GM19467 (cell line): ENCODE measurements at regions not wholly inside any gene's neighbourhood (a gene's known extent, or its start where the extent isn't known, plus 50 kb on each side); places are given as distances from the start of the nearest gene placed in this dataset.
"Not testable (repeated sequence)": the region's sequence is repeated elsewhere in the genome, so short reads cannot be mapped to it uniquely, and the experiment has no call there.

Source experiments
- ATAC-seq: cut with Tn5 transposase; IDR thresholded peaks from one replicate; pipeline ENCODE4 v1.9.1; 2021; ENCODE audit warnings: mild to moderate bottlenecking, moderate library complexity; ENCODE audit not compliant: unreplicated experiment

DNA sequence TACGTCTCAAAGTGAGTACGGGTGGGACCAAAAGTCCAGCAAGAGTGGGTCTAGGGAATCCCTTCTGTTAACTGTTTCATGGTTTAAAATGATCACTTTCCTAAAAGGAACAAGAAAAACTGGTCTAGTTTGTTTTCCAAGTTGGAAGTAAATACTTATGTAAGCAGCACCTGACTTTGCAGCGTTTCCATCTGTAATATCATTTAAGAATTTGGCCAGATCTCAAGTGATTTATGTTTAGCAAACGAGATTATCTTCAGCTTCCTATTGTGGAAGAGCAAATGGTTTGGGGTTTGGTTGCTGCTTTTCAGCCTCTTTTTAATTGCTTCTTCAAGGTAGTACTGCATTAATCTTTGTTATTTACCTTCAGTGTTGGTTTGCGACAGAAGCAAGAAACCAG lies 50.4 kb downstream of the FHIP1A start:
- no peak for ATAC-seq

DNA sequence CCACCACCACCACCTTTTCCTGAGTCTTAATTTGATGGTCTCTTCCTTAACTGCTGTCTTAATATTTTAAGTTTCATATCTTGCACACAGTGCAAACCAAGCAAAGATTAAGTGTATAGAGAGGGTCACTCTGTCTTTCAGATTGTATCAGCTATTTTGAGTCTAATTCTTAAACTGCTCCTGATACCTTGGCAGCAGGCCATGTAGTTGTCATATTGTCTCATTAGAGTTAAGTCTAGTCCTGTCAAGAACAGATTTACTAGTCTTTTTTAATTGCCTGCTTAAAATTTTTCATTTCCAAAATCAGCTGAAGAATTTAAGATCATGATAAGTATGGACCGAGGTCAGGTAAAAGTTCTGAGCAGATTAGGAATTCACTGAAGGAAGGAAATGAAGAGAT lies 51.5 kb downstream of the FHIP1A start:
- ATAC-seq, result no peak

DNA sequence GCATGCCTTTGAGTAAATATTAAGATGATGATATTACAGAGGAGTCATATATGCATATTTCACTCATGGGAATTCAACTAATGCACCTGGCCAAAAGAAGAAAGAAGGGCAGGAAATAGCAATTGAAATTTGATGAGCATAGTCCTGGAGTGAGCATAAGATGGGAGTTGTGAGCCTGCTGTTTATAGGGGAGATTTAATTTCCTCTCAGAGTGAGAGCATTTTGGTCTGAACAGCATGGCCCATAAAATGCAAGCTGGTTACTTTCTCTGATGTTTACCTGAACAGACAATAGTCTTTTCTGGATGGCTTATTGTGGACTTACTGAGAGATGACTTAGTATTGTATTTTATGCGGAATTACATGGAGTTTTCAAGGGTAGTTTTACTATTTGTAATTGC lies 53.6 kb downstream of the FHIP1A start:
- no peak for ATAC-seq

DNA sequence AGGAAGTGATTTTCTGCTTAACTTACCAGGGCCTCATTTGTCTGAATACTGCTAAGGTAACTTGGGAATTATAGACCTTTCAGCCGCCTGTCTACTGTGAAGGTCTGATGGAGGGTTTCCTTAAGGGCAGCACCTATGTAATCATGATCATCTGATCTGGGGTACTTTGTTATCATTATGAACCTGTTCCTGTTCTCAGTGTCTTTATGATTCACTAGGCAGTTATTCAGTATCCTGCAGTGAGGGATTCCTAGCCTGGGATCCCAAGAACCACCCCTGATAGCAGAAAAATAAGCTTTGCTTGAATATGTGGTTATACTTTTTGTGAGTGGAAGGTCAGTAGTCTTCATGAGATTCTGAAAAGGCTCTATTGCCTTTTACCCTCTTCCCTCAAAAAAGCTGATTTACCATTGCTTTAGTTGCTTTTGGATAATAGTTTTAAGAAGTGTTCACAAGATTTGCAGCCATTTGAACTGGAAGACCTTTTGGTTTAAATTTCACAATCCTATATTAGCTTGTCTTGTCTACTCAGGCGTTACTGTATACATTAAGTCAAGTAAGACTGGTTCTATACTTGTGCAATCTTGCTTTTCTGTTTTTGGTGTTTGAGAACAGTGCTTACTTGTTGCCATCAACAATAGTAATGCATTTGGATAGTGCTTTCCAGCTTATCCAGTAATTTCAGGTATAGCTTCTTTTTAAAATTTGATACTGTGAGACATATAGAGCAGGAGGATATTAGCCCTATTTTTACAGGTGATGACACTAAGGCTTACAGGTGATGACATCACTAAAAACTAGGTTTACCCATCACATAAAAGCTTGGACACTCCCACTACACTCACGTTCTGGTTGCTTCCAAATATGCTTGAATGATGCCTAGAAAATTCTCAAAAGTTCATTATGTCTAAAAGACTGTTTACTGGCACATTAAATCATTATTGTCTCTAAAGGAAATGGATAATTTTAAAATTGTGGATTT lies 60.0 kb downstream of the FHIP1A start:
- ATAC-seq, result no peak

- no peak for ATAC-seq
Measured at GRCh38 chr4:151469970-151470369, 61.0 kb downstream of the FHIP1A start.

- no peak for ATAC-seq
Measured at GRCh38 chr4:151471728-151472127, 62.8 kb downstream of the FHIP1A start.

DNA sequence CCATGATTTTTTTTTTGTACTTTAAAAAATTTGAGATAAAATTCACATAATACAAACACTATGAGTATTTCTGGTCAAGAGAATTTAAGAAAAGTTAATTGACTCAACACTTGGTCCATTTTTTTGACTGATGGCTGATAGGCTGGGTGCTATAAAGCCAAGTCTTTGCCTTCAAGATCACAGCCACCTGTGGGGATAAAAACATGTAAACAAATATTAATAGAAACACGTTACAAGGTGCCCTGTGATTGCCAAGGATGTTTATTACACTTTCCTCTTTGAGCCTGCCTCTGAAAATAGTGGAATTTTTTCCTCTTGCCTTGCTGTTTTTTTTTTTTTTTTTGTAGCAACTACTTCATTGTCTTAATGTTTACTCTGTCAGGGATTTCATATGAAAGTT lies 63.3 kb downstream of the FHIP1A start:
- ATAC-seq, result no peak

DNA sequence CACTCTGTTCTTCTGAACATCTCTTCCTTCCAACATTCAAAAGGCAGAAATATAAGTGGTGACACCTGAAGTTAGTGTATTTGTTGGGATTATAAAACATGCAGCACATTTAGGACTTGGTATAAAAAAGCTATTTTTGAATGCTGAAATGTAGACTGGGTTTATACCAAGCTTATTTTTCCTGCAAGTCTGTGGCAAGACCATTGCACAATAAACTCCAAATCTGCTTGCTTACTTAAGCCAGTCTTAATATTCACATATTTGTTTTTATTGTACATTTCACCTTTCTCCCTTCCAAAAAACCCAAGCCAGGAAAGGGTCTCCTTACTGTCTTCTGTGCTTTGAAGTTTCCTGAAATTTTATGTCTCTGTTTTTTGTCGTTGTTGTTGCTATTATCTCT lies 63.7 kb downstream of the FHIP1A start:
- ATAC-seq, result no peak

DNA sequence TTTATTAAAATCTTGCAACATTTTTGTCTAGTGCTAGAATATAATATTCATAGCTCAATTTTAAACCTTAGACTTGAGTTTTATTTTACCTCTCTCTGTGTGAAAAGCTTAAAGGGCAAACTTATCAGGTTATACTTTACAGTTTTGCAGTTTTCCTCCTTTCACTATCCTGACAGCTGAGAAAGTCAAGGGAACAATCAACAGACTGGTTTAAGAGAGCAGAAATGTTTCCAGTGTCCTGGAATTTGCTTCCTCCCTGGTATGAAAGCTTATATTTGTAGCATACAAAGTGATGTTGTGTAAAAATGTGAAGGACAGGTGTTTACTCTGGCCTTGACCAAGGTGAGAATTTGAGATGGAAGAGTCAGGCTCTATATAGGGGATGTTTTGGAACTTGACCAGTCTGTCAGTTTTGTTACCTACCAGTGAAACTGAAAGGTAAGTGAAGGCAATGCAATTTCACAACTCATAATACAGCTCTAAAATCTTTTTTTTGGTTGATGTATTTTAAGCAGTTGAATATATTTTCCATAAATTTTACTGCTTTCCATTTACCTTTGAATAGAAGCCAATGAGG lies 64.6 kb downstream of the FHIP1A start:
- no peak for ATAC-seq

- ATAC-seq, result no peak
Measured at GRCh38 chr4:151475035-151475714, 66.2 kb downstream of the FHIP1A start.

GRCh38 chr4:151481813-151482212 lies 72.8 kb downstream of the FHIP1A start:
- no peak for ATAC-seq

- ATAC-seq, result no peak
Measured at GRCh38 chr4:151484396-151485102, 75.6 kb downstream of the FHIP1A start.

- no peak for ATAC-seq
Measured at GRCh38 chr4:151485541-151486131, 76.7 kb downstream of the FHIP1A start.

DNA sequence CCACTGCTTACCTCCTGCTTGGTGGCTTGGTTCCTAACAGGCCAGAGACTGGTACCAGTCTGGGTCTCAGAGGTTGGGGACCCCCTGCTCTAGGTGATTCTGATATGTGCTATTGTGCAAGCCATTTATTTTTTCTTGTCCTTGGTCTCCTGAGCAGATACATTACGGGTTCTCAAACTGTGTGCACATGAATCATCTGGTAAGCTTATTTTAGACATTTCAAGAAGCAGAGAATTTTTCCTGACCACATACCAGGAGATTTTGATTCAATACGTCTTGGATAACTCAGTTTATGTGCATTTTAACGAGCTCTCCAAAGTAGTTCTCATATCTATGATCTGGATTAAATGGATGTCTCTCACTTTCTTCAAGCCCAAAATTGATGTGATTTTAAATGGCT lies 77.2 kb downstream of the FHIP1A start:
- ATAC-seq, result no peak

GRCh38 chr4:151488968-151489367 lies 80.0 kb downstream of the FHIP1A start:
- ATAC-seq, result no peak

- ATAC-seq, result no peak
Measured at GRCh38 chr4:151489462-151490203, 80.7 kb downstream of the FHIP1A start.

DNA sequence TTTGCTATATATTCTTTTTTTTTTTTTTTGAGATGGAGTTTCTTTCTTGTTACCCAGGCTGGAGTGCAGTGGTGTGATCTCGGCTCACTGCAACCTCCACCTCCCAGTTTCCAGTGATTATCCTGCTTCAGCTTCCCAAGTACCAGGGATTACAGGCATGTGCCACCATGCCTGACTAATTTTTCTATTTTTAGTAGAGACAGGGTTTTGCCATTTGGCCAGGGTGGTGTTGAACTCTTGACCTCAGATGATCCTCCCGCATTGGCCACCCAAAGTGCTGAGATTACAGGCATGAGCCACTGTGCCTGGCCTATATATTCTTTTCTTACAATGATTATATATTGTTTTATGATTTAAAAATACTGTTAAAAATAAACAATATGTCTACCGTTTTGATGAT lies 86.6 kb downstream of the FHIP1A start:
- ATAC-seq, result not testable (repeated sequence)

- not testable (repeated sequence) for ATAC-seq
Measured at GRCh38 chr4:151511548-151511947, 102.6 kb downstream of the FHIP1A start.

DNA sequence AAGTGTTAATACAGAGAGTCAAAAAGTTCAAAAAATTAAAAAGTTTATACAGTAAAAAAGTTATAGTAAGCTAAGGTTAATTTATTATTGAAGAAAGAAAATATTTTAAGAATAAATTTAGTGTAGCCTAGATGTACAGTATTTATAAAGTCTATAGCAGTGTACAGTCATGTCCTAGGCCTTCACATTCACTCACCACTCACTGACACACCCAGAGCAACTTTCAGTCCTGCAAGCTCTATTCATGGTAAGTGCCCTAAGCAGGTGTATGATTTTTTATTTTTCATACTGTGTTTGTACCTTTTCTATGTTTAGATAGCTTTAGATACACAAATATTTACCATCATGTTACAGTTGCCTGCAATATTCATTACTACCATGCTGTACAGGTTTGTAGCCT lies 108.9 kb downstream of the FHIP1A start:
- ATAC-seq, result no peak

GRCh38 chr4:151518359-151518758 lies 109.4 kb downstream of the FHIP1A start:
- ATAC-seq, result no peak
